Stimulated activated CD8-positive, alpha-beta memory T cell treated with anti-CD3 and anti-CD28 coated beads, Interleukin-7, amount 100 ng/mL, for 4 hours (primary cell): ENCODE measurements at regions not wholly inside any gene's neighbourhood (a gene's known extent, or its start where the extent isn't known, plus 50 kb on each side); places are given as distances from the start of the nearest gene placed in this dataset.
"Not testable (repeated sequence)": the region's sequence is repeated elsewhere in the genome, so short reads cannot be mapped to it uniquely, and the experiment has no call there.

Experiments used
- DNase-seq, 2 donors: peaks; one replicate each; pipeline ENCODE4 v3.0.0-alpha.2; 2020; ENCODE audit warnings: low read depth in 2 of 2

- no peak for DNase-seq
Observed at GRCh38 chr12:114501474-114501807, 95.5 kb upstream of the TBX5 start.

- no peak for DNase-seq
Observed at GRCh38 chr12:114500775-114501473, 95.0 kb upstream of the TBX5 start.

GRCh38 chr12:114500131-114500530 lies 94.2 kb upstream of the TBX5 start:
- no peak for DNase-seq

- DNase-seq: no peak
Observed at GRCh38 chr12:114499338-114499737, 93.4 kb upstream of the TBX5 start.

GRCh38 chr12:114491916-114492315 lies 86.0 kb upstream of the TBX5 start:
- no peak for DNase-seq

GRCh38 chr12:114484822-114485459 lies 79.0 kb upstream of the TBX5 start:
- not testable (repeated sequence) for DNase-seq

GRCh38 chr12:114483996-114484395 lies 78.1 kb upstream of the TBX5 start:
- DNase-seq: no peak

- DNase-seq: no peak
Observed at GRCh38 chr12:114481200-114481535, 75.2 kb upstream of the TBX5 start.

- no peak for DNase-seq
Observed at GRCh38 chr12:114480337-114481199, 74.6 kb upstream of the TBX5 start.

GRCh38 chr12:114479831-114480230 lies 73.9 kb upstream of the TBX5 start:
- no peak for DNase-seq

- no peak for DNase-seq
Observed at GRCh38 chr12:114478865-114479264, 72.9 kb upstream of the TBX5 start.

- no peak for DNase-seq
Observed at GRCh38 chr12:114477989-114478395, 72.0 kb upstream of the TBX5 start.

- DNase-seq: no peak
Observed at GRCh38 chr12:114476159-114476558, 70.2 kb upstream of the TBX5 start.

GRCh38 chr12:114473717-114474116 lies 67.8 kb upstream of the TBX5 start:
- no peak for DNase-seq

- DNase-seq: no peak
Observed at GRCh38 chr12:114473018-114473417, 67.1 kb upstream of the TBX5 start.

GRCh38 chr12:114457620-114458019 lies 51.7 kb upstream of the TBX5 start:
- DNase-seq: no peak
